Posterior cingulate gyrus (tissue), 11 donors: ENCODE measurements at regions not wholly inside any gene's neighbourhood (a gene's known extent, or its start where the extent isn't known, plus 50 kb on each side); places are given as distances from the start of the nearest gene placed in this dataset.
"Not testable (repeated sequence)": the region's sequence is repeated elsewhere in the genome, so short reads cannot be mapped to it uniquely, and the experiment has no call there.

ENCODE experiments used
- DNase-seq, 10 donors: peaks; one replicate each; pipeline versions ENCODE4 v3.0.0 to v3.0.0-alpha.2; 2020 to 2021; ENCODE audit warnings: mixed read lengths in 3 of 10
- intact Hi-C: fragments of 100-400 bp; cut with DNase I; formaldehyde crosslinking; loops from one replicate; pipeline ENCODE4 v1.15.1; 2023

DNA sequence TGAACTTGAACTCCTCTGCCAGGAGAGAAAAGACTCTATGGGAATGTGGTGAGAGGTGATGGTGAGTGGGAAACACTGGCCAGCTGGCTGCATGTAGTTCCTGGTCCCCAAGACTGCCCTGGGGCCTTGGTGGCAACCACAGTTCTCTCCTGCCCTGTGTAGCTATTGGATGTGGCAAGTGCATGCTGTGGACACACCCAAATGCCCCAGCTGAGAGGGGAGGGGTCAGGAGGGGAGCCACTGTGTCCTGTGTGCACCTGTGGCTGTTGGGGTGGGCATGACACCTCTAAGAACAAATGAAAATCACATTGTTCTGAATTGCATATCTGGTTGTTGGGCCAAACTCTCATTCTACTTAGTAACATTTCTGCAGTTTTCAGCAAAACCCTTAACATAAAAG is 409.6 kb downstream of the NSUN3 start:
- no peak for DNase-seq
- intact Hi-C loops: no loop called here

DNA sequence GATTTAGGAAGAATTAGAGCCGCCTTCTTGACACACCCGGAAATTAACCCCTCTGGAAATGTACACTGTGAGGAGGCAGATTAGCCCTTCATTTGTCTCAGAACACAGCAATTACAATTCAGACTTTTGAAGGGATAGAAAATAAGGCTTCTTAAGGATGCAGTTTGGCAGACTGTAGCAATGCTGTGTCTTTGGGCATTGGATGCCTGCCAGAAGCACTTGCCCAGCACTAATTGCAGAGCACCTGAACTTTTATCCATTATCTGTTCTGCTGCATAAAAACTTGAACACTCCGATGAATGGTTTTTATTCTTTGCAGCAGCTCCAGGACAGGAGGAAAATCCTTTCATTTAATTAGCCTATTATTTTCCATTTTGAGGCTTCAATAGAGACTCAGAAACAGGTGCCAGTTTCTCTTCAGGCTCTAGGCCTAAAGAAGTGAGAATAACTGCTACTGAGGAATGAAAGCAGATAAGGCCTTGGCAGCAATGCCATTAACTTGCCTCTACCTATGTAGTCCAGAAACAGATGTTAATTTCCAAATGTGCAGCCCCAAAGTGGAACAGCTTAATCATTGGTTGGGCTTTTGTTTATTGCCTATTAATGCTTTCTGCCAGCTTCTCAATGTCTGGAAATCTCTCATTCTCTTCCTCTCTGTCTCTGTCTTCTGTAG is 418.5 kb downstream of the NSUN3 start:
- intact Hi-C loops: no loop called here
- DNase-seq: no peak

DNA sequence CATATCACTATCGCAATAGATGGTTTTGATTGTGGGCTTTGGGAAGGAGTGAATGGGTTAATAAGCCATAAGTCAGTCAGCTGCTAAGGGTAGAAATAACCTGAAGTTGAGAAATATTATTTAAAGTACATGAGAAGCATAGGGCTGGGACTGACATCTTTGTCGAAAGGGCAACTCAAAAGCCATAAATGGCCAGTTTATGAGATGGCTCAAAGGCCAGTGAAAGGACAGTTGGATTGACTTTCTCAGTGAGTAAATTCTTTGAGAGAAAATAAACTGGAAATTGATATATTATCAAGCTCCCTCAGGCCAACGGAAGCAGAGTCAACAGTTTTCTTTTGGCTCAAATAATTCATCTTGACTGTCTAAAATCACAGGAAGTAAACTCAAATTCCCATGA is 419.8 kb downstream of the NSUN3 start:
- intact Hi-C loops: no loop called here
- DNase-seq: no peak

DNA sequence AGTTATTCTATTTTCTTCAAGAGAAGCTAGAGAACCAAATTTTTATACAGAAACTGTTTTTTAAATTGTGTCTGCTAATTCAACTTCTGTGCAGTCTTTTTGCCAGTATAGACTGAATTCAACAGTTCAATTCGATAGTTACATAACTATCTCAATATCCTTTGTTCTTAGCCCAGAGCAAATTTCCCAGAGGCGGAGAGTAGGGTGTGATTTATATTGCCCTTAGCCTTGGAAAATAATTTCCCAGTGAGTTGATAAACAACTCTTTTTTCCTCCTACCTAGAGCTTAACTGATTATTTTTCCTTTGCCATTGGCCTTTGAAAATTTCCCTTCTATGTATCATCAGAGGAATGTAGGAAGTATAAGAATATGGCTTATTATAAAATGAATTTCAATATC is 420.5 kb downstream of the NSUN3 start:
- DNase-seq: no peak
- intact Hi-C loops: no loop called here

DNA sequence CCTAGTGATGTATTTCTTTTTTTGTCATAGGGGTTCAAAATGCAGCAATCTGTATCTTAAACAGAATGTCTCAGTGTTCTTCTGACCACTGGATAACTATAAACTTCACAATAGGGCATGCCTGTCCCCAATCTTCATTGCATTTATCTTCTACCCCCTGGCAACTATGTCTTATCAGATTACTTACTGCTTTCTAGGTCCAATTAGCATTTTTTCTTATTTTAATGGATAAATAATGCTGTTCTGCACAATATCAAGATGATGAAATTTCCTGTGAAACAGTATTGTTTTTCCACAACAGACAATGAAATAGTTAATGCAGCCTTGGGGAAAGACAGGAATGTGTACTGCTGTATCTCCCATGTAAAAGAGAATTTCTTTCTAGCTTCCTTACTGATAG is 432.1 kb downstream of the NSUN3 start:
- DNase-seq: no peak
- intact Hi-C loops: no loop called here

DNA sequence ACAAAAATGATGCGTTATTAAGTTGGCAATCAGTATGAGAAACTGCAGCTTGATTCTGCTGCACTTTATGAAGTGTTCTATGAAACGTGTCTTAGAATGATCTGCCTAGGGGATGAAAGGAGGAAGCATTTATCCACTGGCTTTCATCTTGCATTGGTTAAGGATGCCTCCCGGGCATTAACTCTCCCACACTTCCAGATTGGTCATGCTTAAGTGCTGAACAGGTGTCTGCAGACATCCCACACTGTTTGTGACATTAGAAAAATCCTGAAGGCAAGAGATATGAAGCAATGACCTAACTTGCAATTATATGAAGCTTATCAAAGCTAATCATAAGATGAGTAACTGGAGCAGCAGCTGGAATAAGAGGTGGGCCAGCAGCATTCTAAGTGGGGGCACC is 437.3 kb downstream of the NSUN3 start:
- intact Hi-C loops: no loop called here
- no peak for DNase-seq

DNA sequence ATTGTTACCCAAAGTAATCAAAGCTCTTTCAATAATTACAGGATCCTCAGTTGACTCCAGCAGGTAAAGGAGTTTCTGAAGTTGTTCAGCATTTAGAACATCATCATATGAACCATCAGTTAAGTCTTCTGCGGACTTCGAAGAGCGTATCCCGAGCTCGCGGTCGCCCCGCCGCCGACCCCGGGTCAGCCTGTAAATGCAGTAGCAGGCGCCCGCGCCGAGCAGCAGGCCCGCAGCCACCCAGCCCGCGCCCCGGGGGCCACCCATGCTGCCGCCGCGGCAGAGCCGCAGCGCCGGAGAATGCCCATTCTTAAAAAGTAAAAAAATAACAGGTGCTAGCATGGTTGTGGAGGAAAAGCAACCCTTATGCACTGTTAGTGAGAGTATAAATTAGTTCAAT is 444.5 kb downstream of the NSUN3 start:
- DNase-seq, intact Hi-C loops: not testable (repeated sequence)

DNA sequence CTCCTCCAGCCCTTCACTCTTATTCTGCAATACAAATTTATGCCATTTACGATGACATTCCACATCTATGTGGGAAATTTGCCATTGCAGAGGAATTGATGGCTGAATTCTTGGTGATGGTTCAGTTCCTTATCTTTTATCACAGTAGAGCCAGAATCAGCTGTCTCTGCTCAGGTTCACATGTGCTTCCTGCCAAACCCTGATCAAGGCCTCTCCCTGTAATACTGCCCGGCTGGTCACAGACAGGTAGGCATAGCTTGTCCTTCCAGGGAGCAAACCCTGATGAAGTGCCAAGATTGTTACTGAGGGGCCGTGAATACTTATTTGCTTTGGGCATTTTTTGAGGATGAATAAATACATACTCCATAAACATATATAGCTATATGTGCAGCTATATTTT is 450.0 kb downstream of the NSUN3 start:
- intact Hi-C loops: no loop called here
- DNase-seq: no peak

DNA sequence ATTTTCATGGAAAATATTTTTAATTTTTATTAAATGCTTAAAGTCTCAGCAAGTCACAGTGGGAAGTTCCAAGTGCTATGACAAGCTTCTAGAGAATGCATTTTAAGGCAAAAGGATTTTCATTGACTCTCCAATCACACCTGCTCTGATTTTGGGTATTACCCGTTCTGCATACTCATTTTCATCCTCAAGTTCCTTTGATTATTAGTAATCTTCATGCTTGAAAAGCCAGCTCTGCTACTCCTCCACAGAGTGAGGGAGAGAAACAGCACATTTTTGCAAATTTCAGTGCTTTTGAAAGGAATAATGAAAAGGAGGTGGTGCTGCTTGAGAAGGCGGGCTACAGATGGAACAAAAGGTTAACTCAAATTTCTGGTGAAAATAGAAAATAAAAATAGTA is 450.7 kb downstream of the NSUN3 start:
- intact Hi-C loops: no loop called here

DNA sequence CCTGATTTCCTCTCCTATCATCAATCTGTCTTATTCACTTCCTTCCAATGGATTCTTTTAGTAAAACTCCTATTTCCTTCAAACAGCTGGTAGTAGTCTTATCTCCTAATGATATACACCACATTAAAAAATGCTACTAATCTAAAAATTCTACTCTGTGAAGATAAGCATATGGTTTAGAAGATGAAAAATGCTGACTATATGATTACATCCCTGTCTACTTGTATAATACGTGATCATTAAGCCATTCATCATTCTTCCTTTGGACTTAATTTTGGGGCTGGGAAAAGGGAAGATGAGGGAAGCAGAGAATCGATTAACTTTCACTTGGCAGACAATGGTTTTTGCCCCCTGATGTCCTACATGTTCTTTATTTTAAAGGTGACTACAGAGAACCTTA is 453.1 kb downstream of the NSUN3 start:
- DNase-seq: no peak

More for the DNA sequence above, 450.7 kb downstream of the NSUN3 start:
- no peak for DNase-seq

DNA sequence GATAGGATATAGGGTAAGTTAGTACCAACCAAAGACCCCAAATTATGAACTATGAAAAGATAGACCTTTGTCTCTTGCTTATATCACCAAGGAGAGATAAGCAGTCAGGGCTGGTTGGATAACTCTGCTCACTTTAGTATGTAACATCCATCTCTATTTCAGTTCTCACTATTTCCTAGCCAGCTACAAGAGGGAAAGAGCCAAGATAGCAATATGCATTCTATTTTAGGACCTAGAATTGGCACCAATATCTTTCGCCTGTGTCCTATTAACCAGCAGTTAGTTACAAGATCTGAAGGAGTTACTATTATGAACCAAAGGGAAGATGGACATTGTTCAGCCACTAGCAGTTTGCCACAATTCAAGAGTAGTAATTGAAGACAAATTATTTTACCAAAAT is 457.5 kb downstream of the NSUN3 start:
- intact Hi-C loops: no loop called here
- no peak for DNase-seq

More for the DNA sequence above, 453.1 kb downstream of the NSUN3 start:
- intact Hi-C loops: no loop called here

DNA sequence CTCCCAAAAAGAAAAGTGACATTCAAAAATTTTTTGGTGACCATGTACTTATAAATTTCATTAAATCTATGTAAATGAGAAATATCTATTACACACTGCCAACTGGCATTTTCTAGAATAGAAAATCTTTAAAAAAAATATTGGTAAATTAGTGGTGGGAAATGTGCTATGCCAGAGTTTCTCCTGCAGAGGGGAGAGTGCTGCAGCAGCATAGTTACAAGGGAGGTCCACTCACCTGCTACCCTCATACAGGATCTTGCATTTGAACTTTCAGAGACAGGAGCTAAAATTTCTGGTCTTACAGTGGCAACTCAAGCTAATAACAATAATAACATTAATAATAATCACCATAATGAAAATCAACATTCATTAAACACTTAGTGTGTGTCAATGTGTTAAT is 459.6 kb downstream of the NSUN3 start:
- intact Hi-C loops: no loop called here

DNA sequence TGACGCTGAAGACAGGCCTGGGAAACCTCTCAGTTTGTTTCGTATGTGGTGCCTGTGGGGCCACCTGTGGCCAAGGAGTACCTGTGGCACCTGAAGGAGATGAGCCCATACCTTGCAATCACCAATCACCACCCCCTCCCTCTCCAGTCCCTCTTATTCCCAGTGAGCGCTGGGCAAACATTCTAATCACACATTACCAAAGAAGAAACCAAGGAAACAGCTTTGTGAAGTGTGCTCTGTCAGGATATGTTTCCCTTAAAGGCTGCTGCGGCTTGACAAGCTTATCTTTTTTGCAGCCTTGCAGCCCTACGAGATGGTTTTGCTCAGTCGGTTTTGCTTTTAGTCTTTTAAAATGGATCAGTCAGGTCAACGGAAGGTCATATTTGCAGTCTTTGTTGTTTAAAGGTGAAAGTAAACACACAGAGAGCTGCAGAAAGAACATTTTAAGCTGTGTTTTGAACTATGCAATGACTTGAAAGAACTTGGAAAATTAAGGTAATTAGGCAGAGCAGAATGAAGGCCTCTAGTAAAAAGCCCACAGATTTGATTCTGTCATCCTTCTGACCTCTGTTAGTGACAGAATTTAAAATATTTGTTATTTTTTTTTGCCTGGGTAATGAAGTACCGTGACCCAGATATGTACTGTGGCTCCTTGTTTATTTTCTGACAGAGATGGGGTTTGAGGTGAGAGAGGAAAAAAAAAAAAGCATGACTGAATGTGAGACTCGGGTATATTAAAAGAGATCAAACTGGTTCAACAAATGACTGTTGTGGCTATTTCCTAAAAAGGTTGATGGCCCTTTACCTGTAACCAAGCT is 461.4 kb downstream of the NSUN3 start:
- intact Hi-C loops: no loop called here
- DNase-seq: no peak

More for the DNA sequence above, 459.6 kb downstream of the NSUN3 start:
- DNase-seq: no peak

DNA sequence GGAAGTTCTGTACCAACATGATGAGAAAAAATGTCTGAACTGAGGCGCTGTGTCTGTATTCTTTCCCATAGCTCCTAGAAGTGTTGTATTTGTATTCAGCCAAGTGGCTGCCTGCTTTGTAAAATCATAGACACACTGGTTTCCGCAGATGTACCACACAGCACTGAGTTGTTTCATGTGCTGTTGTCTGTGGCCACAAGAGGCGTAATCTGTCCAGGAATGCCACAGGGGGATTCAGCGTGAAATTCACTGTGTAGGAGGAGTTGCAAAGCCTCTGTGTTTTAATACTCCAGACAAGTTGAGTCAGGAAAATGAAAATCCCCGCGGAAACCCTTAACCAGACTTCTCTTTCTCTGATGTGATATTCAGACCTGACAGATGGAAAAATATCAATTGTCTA is 462.2 kb downstream of the NSUN3 start:
- DNase-seq: no peak

DNA sequence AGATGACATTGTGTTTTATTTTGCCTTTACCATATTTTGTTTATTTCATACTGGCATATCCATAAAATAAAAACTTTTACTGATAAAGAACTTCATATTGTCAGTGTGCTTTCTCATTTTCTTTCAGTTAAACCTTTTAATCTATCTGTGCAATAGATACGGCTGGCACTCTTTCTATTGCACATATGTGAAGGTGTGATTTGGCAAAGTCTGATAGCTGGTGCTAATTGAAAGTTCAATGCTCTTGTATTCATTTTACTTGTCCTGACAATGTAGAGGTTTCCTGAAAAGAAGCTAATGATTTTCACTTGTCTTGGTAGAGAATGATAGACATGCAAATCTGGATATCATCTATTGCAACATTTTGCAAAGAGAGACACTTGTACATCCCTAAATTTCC is 467.0 kb downstream of the NSUN3 start:
- intact Hi-C loops: no loop called here

More for the DNA sequence above, 462.2 kb downstream of the NSUN3 start:
- intact Hi-C loops: no loop called here

DNA sequence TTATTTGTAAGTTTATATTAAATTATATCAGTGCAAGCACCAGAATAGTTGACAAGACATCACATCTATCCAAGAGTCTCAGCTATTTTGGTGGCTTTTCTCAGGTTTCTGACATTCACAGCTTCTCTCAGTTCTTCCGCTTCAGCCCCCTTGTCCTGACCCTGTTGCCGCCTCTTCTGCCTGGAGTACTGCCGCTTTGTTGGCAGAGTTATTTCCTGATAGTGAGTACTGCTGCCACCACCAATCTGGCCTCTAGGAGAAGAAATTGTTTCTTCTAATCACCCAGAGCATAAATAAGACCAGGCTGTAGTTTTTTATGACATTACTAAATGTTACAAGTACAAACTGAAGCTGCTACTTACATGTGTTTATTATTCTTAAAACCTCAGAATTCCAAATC is 470.1 kb downstream of the NSUN3 start:
- no peak for DNase-seq
- intact Hi-C loops: no loop called here

More for the DNA sequence above, 467.0 kb downstream of the NSUN3 start:
- DNase-seq: no peak

DNA sequence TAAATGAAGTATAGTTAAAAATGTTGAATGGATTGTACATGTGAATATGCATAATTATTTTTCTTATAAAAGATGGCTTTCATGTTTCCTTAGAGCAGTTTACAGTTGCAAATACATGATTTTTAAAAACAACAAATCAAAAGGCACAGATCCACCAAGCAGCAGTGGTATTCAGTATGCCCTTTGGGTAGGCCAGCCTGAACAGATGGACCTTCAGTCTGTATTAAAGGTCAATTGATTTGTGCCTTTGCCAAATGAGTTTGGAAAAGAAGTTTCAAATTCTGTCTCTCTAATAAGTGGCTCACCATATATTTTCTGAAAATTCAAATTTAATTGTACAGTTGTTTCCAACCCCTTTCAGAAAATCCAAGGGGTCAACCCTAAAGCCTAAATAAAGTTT is 477.1 kb downstream of the NSUN3 start:
- intact Hi-C loops: no loop called here
- DNase-seq: no peak

DNA sequence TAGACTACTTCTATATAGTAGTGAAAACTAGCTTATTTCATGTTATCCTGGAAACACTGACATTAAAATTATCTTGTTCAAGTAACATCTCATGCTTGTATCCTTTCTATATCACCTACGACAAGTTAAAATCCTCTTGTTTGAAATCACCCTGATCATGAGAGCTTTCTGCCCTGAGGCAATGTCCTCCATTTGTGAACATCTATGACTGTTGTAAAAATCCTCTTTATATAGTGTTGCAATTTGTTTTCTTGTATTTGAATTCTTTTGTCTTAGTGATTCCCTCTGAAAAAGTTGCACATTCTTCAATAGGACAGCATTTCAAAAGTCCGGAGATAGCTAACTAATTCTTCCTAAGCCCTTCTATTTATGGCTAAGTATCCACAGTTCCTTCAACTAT is 480.3 kb downstream of the NSUN3 start:
- intact Hi-C loops: no loop called here
- no peak for DNase-seq

DNA sequence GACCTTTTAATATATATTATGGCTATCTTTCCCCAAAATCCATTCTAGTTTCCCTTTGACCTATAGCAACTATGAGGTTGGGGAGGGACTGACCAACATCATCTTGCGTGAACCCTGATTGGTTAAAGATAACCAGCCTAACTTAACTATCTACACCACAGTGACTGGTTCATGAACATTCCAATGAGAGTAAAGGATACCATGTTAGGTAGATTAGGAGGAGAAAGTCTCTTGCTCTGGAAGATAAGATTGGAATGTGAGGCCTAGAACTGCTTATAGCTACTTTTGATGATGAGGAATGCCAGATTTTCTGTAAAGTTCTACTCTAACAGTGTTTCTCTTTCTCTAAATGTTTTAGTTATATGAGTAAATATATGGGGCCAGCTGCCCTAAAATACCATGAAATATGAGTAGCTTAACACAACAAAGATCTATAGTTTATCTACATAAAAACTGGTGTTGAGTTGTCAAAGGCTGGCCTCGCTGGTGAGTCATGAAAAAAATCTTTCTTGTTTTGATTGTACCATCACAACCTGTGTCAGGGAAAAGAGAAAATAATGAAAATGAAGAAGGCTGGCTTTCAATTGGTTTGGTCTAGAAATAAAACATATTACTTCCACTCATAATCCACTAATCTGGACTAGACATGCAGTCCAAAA is 481.4 kb downstream of the NSUN3 start:
- no peak for DNase-seq
- intact Hi-C loops: no loop called here

DNA sequence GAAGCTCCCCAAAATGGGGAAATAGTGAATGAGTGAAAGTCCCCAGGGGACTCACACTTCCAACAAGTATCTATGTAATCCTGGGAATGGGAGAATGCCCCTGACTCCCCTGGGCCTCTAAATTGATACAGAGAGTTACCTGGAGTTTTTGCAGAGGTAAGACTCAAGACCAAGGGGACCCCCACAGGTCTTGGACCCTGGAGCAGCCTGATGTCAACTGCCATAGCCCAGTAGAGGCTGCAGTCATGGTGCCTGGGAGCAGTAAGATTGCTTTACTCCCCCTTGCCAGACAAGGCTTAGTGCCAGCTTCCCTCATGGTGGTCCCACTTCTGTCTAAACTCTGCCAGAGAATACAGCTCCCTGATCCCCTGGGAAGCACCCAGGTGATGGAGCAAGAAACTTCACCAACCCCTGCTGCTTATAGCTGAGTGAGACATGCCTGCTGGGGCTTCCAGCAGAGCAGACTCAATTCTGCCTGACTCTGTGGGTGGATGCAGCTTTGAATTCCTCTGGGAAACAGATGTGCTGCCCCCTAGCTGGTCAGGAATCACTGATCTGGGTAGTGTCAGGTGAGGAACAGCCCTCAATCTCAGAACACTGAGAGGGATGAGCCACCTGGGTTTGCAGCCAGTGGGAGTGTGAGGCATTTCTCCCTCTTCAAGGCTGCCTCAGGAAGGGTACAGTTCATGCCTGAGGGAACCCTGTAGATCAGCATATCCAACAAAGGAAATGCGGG is 485.9 kb downstream of the NSUN3 start:
- DNase-seq: peak in 1 of 10 donors; percentile 33
- intact Hi-C loops: no loop called here

DNA sequence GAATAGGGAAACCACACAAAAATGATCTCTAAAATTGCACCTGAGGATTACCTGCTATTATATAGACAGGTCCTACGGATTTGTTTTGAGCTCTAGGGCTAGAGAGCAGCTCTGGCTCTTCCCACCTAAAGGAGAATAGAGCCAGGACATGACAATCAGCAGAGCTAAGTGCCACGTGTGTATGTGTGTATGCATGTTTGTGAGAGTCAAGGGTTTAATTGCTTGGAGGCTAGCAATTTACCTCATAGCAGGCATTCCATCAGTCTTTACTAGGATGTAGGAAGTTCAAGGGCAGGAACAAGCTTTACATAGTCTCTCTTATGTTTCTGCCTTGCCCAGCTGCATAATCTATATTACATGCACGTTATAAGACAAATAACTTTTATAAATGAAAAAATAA is 498.2 kb downstream of the NSUN3 start:
- intact Hi-C loops: no loop called here
- DNase-seq: no peak
